ENCODE measurements at regions not wholly inside any gene's neighbourhood (a gene's known extent, or its start where the extent isn't known, plus 50 kb on each side); places are given as distances from the start of the nearest gene placed in this dataset.

DNA sequence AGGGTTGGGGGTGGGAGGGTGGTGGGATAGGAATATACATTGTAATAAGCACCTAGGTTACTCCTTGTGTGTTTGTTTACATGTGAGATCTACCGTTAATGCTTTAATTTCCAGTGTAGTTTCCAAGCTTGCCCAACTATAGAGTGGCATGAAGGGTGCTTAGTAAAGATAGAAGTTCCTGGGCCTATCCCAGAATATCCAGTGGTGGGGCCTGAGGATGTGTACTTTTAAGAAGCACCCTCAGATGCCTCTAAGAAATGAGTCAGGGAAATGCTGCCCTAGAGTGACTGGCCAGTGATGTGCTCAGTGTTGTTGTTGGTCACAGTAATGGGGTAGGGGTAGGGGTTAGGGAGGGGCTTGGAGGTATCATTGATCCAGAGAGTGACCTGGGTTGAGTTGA, 141.3 kb downstream of the TSEN15 start:
- ChIA-PET POLR2A (no interaction called here), RAD21 (ENCODE audit: unreplicated experiment) (no interaction called here), CTCF (no interaction called here), SMC1A (ENCODE audit: uncharacterized antibody, unreplicated experiment) (no interaction called here)
- Histone ChIP-seq H3K36me3 (ENCODE audit: control insufficient read depth in 2 of 2, insufficient read depth in 2 of 2, low read length in 1 of 2) (no peaks in the 10 kb centered on the region), H3K27me3 (replicated peaks in 1 of 2; ENCODE audit: control insufficient read depth in 2 of 2, insufficient read depth in 2 of 2, low read length in 1 of 2) (no peaks in the 10 kb centered on the region), H3K4me1 (ENCODE audit: control insufficient read depth, insufficient read depth, low read length) (no peaks in the 10 kb centered on the region), H3K9ac (ENCODE audit: control insufficient read depth, insufficient read depth, low read length) (no peak overlapping the region), H3K4me2 (ENCODE audit: control insufficient read depth, insufficient read depth) (no peak overlapping the region), H3K4me3 (no peak overlapping the region), H3K27ac (ENCODE audit: control insufficient read depth, insufficient read depth) (no peak overlapping the region), H3K9me3 (replicated peaks; ENCODE audit: control insufficient read depth, insufficient read depth, low read length) (no peaks in the 10 kb centered on the region), H4K20me1 (ENCODE audit: control insufficient read depth, insufficient read depth) (no peaks in the 10 kb centered on the region), H2AFZ (ENCODE audit: control insufficient read depth, low read depth, low read length) (no peak overlapping the region), H3K79me2 (ENCODE audit: control insufficient read depth, insufficient read depth, low read length) (no peaks in the 10 kb centered on the region)
- DNase-seq (ENCODE audit: low read depth, low spot score) (no peak), ATAC-seq (no peak), FAIRE-seq (no peak)
- intact Hi-C loops (cut with micrococcal nuclease; ENCODE audit: unreplicated experiment) = no loop called here
- 40% methylated on average over 1 of the region's 1 CpG for WGBS (ENCODE audit: insufficient coverage, insufficient replicate concordance, low lambda C conversion rate, missing lambda C conversion rate)
- no TSS peak for BruUV-seq (replicated peaks)
- in situ Hi-C loops (cut with MboI) = no loop called here
- TF ChIP-seq CEBPB (IDR thresholded peaks at IDR 0.05; ENCODE audit: borderline replicate concordance in 1 of 2, low read depth in 2 of 2, low read length in 2 of 2) = no peak
- TF ChIP-seq NR2C1 (IDR thresholded peaks at IDR 0.05) = no peak
- TF ChIP-seq, protein P1, sequence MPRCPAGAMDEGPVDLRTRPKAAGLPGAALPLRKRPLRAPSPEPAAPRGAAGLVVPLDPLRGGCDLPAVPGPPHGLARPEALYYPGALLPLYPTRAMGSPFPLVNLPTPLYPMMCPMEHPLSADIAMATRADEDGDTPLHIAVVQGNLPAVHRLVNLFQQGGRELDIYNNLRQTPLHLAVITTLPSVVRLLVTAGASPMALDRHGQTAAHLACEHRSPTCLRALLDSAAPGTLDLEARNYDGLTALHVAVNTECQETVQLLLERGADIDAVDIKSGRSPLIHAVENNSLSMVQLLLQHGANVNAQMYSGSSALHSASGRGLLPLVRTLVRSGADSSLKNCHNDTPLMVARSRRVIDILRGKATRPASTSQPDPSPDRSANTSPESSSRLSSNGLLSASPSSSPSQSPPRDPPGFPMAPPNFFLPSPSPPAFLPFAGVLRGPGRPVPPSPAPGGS (IDR thresholded peaks at IDR 0.05; ENCODE audit: borderline replicate concordance, insufficient read depth, low read depth, low read length, poor library complexity, severe bottlenecking) = no peak
- no peak for TF ChIP-seq SP1 (IDR thresholded peaks at IDR 0.05; ENCODE audit: low read depth, low read length)
- TF ChIP-seq, protein P2, sequence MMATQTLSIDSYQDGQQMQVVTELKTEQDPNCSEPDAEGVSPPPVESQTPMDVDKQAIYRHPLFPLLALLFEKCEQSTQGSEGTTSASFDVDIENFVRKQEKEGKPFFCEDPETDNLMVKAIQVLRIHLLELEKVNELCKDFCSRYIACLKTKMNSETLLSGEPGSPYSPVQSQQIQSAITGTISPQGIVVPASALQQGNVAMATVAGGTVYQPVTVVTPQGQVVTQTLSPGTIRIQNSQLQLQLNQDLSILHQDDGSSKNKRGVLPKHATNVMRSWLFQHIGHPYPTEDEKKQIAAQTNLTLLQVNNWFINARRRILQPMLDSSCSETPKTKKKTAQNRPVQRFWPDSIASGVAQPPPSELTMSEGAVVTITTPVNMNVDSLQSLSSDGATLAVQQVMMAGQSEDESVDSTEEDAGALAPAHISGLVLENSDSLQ (IDR thresholded peaks at IDR 0.05) = no peak
- no peak for TF ChIP-seq EZH2 (IDR thresholded peaks at IDR 0.05; ENCODE audit: borderline replicate concordance, control insufficient read depth, low read depth, low read length)

All from GM12878 (cell line).